GM12878 (cell line): ENCODE measurements at regions not wholly inside any gene's neighbourhood (a gene's known extent, or its start where the extent isn't known, plus 50 kb on each side); places are given as distances from the start of the nearest gene placed in this dataset.

Experiments used
- ATAC-seq: fragments of 200-7000 bp; cut with Tn5 transposase; 3 replicates; pipeline ENCODE4 v1.9.1; 2020; ENCODE audit warnings: mild to moderate bottlenecking, moderate library complexity
- BruUV-seq: library from RNA; stranded (reverse); fragments of 400-500 nt; replicated peaks from 2 replicates; lab custom pipeline; 2021; lab: Mats Ljungman, UMichigan
- CTCF ChIA-PET: fragments of 300-600 bp; sonication (Branson Sonifier 250); formaldehyde crosslinking; extraction: SDS; loops from one replicate; lab custom pipeline; 2021; ENCODE audit warnings: inconsistent platforms; lab: Yijun Ruan, JAX
- POLR2A ChIA-PET: fragments of 350-600 bp; formaldehyde crosslinking; extraction: SDS; loops from one replicate; lab custom pipeline; 2021; ENCODE audit warnings: inconsistent platforms; lab: Charles Lee
- RAD21 ChIA-PET: fragments of 300-600 bp; sonication (Branson Sonifier 250); formaldehyde crosslinking; loops from one replicate; lab custom pipeline; 2023; ENCODE audit warnings: antibody characterized with exemption; ENCODE audit not compliant: unreplicated experiment; lab: Charles Lee
- SMC1A ChIA-PET: fragments of 300-600 bp; sonication (Branson Sonifier 250); formaldehyde crosslinking; loops from one replicate; lab custom pipeline; 2023; ENCODE audit not compliant: unreplicated experiment, uncharacterized antibody; lab: Charles Lee
- DNase-seq: peaks from one replicate; pipeline ENCODE4 v3.0.0-alpha.2; 2011; ENCODE audit warnings: low read depth, low spot score
- FAIRE-seq: peaks from 3 replicates; lab custom pipeline; 2011; peaks lifted over from hg19 to GRCh38; lab: Jason Lieb, UNC
- H2AFZ ChIP-seq: 2 replicates; pipeline ENCODE4 v1.6.0; 2011; ENCODE audit warnings: low read depth, low read length, control low read depth; ENCODE audit not compliant: control insufficient read depth
- H3K27ac ChIP-seq: 2 replicates; pipeline ENCODE4 v1.5.1; 2011; ENCODE audit warnings: control low read depth; ENCODE audit not compliant: control insufficient read depth, insufficient read depth
- H3K27me3 ChIP-seq, 2 experiments: replicated peaks in 1 of 2; 2 replicates each; pipeline versions ENCODE4 v1.6.0 to v1.6.1; 2011; ENCODE audit warnings: low read length in 1 of 2; ENCODE audit not compliant: control insufficient read depth in 2 of 2, insufficient read depth in 2 of 2
- H3K36me3 ChIP-seq, 2 experiments: 2 replicates each; pipeline ENCODE4 v1.5.1; 2011; ENCODE audit warnings: low read length in 1 of 2; ENCODE audit not compliant: control insufficient read depth in 2 of 2, insufficient read depth in 2 of 2
- H3K4me1 ChIP-seq: 2 replicates; pipeline ENCODE4 v1.6.1; 2011; ENCODE audit warnings: mild to moderate bottlenecking, low read length, moderate library complexity, mixed read lengths; ENCODE audit not compliant: control insufficient read depth, insufficient read depth
- H3K4me2 ChIP-seq: 2 replicates; pipeline ENCODE4 v1.6.0; 2011; ENCODE audit warnings: control low read depth; ENCODE audit not compliant: control insufficient read depth, insufficient read depth
- H3K4me3 ChIP-seq: fragments of 200-600 bp; sonication (generic); 2 replicates; pipeline ENCODE4 v1.5.1; 2016
- H3K79me2 ChIP-seq: 2 replicates; pipeline ENCODE4 v1.6.0; 2011; ENCODE audit warnings: low read length; ENCODE audit not compliant: control insufficient read depth, insufficient read depth
- H3K9ac ChIP-seq: 2 replicates; pipeline ENCODE4 v1.8.0; 2011; ENCODE audit warnings: low read length, control low read depth, mixed read lengths; ENCODE audit not compliant: control insufficient read depth, insufficient read depth
- H3K9me3 ChIP-seq: replicated peaks from 3 replicates; pipeline ENCODE4 v1.5.1; 2011; ENCODE audit warnings: mild to moderate bottlenecking, low read length; ENCODE audit not compliant: control insufficient read depth, insufficient read depth
- H4K20me1 ChIP-seq: 2 replicates; pipeline ENCODE4 v1.6.0; 2011; ENCODE audit not compliant: control insufficient read depth, insufficient read depth
- KDM1A ChIP-seq: fragments of 200-600 bp; sonication (generic); IDR thresholded peaks from 2 replicates; pipeline ENCODE4 v1.6.1; 2016; ENCODE audit warnings: borderline replicate concordance
- KLF5 ChIP-seq: fragments of 450-650 bp; IDR thresholded peaks from 2 replicates; pipeline ENCODE4 v1.6.1; 2014; ENCODE audit warnings: mild to moderate bottlenecking; ENCODE audit not compliant: partially characterized antibody
- MEF2B ChIP-seq: fragments of 450-650 bp; IDR thresholded peaks from 2 replicates; pipeline ENCODE4 v1.6.1; 2018; ENCODE audit warnings: mild to moderate bottlenecking, moderate library complexity; ENCODE audit not compliant: partially characterized antibody, poor library complexity, severe bottlenecking
- MYB ChIP-seq: fragments of 150-350 bp; IDR thresholded peaks from 2 replicates; pipeline ENCODE4 v1.6.1; 2014; ENCODE audit warnings: mild to moderate bottlenecking, low read depth, low read length, borderline replicate concordance
- NBN ChIP-seq: fragments of 450-650 bp; IDR thresholded peaks from 2 replicates; pipeline ENCODE4 v1.6.1; 2016
- NR2C1 ChIP-seq: fragments of 450-650 bp; IDR thresholded peaks from 2 replicates; pipeline ENCODE4 v1.6.1; 2017; ENCODE audit warnings: antibody characterized with exemption, mild to moderate bottlenecking, moderate library complexity
- NR2F1 ChIP-seq: fragments of 450-650 bp; conservative IDR thresholded peaks from 2 replicates; pipeline ENCODE4 v1.6.1; 2017; ENCODE audit warnings: mild to moderate bottlenecking
- PAX8 ChIP-seq: fragments of 450-650 bp; IDR thresholded peaks from 2 replicates; pipeline ENCODE4 v1.6.1; 2017; ENCODE audit warnings: mild to moderate bottlenecking, moderate library complexity
- RUNX3 ChIP-seq: IDR thresholded peaks from 2 replicates; pipeline ENCODE4 v1.6.1; 2012; ENCODE audit warnings: low read length, inconsistent platforms
- SMAD1 ChIP-seq: fragments of 450-650 bp; IDR thresholded peaks from 2 replicates; pipeline ENCODE4 v1.6.1; 2018; ENCODE audit warnings: mild to moderate bottlenecking, low read depth; ENCODE audit not compliant: partially characterized antibody
- SP1 ChIP-seq: IDR thresholded peaks from one replicate; pipeline ENCODE4 v1.6.1; 2011; ENCODE audit warnings: low read depth, low read length
- SUPT20H ChIP-seq: IDR thresholded peaks from 2 replicates; pipeline ENCODE4 v1.6.1; 2011; ENCODE audit warnings: low read depth, mild to moderate bottlenecking, low read length, moderate library complexity, borderline replicate concordance; ENCODE audit not compliant: control insufficient read depth
- TCF3 ChIP-seq: IDR thresholded peaks from 2 replicates; pipeline ENCODE4 v1.6.1; 2012; ENCODE audit warnings: low read depth, mild to moderate bottlenecking, low read length, borderline replicate concordance; ENCODE audit not compliant: insufficient read depth
- ZNF207 ChIP-seq: fragments of 450-650 bp; IDR thresholded peaks from 2 replicates; pipeline ENCODE4 v1.6.1; 2014; ENCODE audit warnings: antibody characterized with exemption, mild to moderate bottlenecking, borderline replicate concordance
- ZNF274 ChIP-seq: IDR thresholded peaks from one replicate; pipeline ENCODE4 v1.8.0; 2011; ENCODE audit not compliant: insufficient read length, insufficient read depth
- WGBS: methylation state at CpG from one replicate; pipeline ENCODE4 v1.1.6; 2016; ENCODE audit warnings: low lambda C conversion rate; ENCODE audit not compliant: insufficient replicate concordance, insufficient coverage; ENCODE audit errors: missing lambda C conversion rate; 5-methylcytosine and 5-hydroxymethylcytosine counted together
- in situ Hi-C: fragments of 300-500 bp; cut with MboI; formaldehyde crosslinking; loops from 9 replicates; pipeline ENCODE4 v1.14.3; 2018; ENCODE audit warnings: mixed read lengths
- intact Hi-C: fragments of 100-400 bp; cut with micrococcal nuclease; formaldehyde crosslinking; loops from one replicate; pipeline ENCODE4 v1.14.2; 2022; ENCODE audit not compliant: unreplicated experiment
- TF ChIP-seq, protein P1 (sequence below): fragments of 450-650 bp; IDR thresholded peaks from 2 replicates; pipeline ENCODE4 v1.6.1; 2017; ENCODE audit warnings: mild to moderate bottlenecking, moderate library complexity

DNA sequence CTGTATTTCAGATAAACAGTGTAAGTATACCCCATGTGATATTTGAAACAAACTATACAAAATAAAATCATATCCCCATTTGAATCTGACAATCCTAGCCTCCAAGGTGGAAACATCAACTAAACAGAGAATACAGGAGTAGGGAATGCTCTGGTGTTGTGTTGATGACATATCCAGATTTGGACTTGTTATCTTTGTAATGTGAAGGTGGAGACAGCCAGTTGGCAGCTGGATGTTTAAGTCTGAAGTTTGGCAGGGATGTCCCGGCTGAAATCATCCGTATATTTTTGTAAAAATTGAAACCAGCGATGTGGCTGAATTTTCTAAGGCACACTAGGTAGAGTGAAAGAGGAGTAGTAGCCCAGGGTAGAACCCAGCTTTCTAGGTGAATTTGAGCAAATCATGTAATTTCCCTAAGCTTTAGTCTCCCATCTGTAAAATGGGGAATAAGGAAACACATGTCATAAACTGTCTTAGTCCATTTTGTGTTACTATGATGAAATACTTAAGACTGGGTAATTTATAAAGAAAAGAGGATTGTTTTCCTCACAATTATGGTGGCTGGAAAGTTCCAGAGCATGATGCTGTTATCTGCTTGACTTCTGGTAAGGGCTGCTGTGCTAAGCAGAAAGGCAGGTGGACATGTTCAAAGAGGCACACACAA, 246.6 kb upstream of the APCDD1 start:
- ATAC-seq, result no peak
- RAD21 ChIA-PET, result no interaction called here

More for the DNA sequence above, 246.6 kb upstream of the APCDD1 start:
- no peak overlapping the region for H3K27ac ChIP-seq
- in situ Hi-C loops, result no loop called here
- FAIRE-seq (no peak), DNase-seq (no peak)
- peaks cover 0 to 2% of the 10 kb centered on the region in 2 experiments; a peak in 1 of 4 replicates for H3K27me3 ChIP-seq
- no peaks in the 10 kb centered on the region for H3K36me3 ChIP-seq
- no peaks in the 10 kb centered on the region for H3K79me2 ChIP-seq
- H4K20me1 ChIP-seq, result no peaks in the 10 kb centered on the region
- H3K4me3 ChIP-seq, result no peak overlapping the region
- H3K4me2 ChIP-seq, result no peak overlapping the region
- SMC1A ChIA-PET, result no interaction called here
- TF ChIP-seq MEF2B (no peak), MYB (no peak), TCF3 (no peak), KLF5 (no peak), NR2F1 (no peak), SP1 (no peak), KDM1A (no peak), SUPT20H (no peak), NR2C1 (no peak), SMAD1 (no peak), ZNF274 (no peak), ZNF207 (no peak), NBN (no peak), RUNX3 (no peak), PAX8 (no peak)
- TF ChIP-seq, protein P1, sequence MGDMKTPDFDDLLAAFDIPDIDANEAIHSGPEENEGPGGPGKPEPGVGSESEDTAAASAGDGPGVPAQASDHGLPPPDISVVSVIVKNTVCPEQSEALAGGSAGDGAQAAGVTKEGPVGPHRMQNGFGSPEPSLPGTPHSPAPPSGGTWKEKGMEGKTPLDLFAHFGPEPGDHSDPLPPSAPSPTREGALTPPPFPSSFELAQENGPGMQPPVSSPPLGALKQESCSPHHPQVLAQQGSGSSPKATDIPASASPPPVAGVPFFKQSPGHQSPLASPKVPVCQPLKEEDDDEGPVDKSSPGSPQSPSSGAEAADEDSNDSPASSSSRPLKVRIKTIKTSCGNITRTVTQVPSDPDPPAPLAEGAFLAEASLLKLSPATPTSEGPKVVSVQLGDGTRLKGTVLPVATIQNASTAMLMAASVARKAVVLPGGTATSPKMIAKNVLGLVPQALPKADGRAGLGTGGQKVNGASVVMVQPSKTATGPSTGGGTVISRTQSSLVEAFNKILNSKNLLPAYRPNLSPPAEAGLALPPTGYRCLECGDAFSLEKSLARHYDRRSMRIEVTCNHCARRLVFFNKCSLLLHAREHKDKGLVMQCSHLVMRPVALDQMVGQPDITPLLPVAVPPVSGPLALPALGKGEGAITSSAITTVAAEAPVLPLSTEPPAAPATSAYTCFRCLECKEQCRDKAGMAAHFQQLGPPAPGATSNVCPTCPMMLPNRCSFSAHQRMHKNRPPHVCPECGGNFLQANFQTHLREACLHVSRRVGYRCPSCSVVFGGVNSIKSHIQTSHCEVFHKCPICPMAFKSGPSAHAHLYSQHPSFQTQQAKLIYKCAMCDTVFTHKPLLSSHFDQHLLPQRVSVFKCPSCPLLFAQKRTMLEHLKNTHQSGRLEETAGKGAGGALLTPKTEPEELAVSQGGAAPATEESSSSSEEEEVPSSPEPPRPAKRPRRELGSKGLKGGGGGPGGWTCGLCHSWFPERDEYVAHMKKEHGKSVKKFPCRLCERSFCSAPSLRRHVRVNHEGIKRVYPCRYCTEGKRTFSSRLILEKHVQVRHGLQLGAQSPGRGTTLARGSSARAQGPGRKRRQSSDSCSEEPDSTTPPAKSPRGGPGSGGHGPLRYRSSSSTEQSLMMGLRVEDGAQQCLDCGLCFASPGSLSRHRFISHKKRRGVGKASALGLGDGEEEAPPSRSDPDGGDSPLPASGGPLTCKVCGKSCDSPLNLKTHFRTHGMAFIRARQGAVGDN, result no peak
- intact Hi-C loops, result loop anchor here (10.0 kb wide), 1 partner anchor 57 kb away; no protein-coding TSS in a partner anchor
- WGBS, result 51% methylated on average over 3 of the region's 3 CpGs
- H3K9ac ChIP-seq, result no peak overlapping the region
- BruUV-seq, result no TSS peak
- POLR2A ChIA-PET, result no interaction called here
- H3K9me3 ChIP-seq, result no peaks in the 10 kb centered on the region
- no peaks in the 10 kb centered on the region for H3K4me1 ChIP-seq
- H2AFZ ChIP-seq, result no peak overlapping the region
- CTCF ChIA-PET, result no interaction called here
